ENCODE measurements at regions not wholly inside any gene's neighbourhood (a gene's known extent, or its start where the extent isn't known, plus 50 kb on each side); places are given as distances from the start of the nearest gene placed in this dataset.

DNA sequence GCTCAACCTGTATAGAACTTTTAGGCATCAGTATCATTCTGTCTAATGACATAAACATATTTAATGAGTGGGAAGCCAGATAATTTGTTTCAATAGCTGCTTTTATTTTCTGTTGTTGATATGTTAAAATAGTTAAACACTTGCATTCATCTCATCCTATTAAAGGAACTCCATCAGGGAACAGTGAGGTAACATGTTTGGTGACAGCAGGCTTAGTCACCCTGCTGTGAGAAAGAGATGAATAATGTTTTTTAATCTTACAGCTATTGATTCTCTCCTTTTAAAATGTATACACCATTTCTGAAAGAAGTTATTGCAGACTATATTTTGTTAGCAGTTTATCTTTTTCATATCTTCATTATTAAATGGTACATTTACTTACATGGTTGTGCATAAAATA lies 123.3 kb upstream of the CWC22 start:
- TF ChIP-seq, protein P1, sequence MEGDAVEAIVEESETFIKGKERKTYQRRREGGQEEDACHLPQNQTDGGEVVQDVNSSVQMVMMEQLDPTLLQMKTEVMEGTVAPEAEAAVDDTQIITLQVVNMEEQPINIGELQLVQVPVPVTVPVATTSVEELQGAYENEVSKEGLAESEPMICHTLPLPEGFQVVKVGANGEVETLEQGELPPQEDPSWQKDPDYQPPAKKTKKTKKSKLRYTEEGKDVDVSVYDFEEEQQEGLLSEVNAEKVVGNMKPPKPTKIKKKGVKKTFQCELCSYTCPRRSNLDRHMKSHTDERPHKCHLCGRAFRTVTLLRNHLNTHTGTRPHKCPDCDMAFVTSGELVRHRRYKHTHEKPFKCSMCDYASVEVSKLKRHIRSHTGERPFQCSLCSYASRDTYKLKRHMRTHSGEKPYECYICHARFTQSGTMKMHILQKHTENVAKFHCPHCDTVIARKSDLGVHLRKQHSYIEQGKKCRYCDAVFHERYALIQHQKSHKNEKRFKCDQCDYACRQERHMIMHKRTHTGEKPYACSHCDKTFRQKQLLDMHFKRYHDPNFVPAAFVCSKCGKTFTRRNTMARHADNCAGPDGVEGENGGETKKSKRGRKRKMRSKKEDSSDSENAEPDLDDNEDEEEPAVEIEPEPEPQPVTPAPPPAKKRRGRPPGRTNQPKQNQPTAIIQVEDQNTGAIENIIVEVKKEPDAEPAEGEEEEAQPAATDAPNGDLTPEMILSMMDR (conservative IDR thresholded peaks at IDR 0.05; ENCODE audit: low read length) = no peak
- peak; percentile 10 for DNase-seq (ENCODE audit: low read depth)
- no peak overlapping the region for H3K4me3 ChIP-seq (ENCODE audit: low read length)

DNA sequence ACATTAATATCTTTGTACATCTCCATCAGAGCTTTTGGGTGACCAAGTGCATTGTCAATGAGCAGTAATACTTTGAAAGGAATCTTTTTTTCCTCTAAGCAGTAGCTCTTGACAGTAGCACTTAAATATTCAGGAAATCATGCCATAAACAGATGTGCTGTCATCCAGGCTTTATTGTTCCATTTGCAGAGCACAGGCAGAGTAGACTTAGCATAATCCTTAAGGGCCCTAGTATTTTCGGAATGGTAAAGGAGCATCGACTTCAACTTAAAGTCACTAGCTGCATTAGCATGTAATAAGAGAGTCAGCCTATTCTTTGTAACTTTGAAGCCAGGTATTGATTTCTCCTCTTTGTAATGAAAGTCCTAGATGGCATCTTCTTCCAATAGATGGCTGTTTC lies 121.8 kb upstream of the CWC22 start:
- TF ChIP-seq, protein P1 (conservative IDR thresholded peaks at IDR 0.05; ENCODE audit: low read length) = no peak
- H3K4me3 ChIP-seq (ENCODE audit: low read length) = no peak overlapping the region
- no peak for DNase-seq (ENCODE audit: low read depth)

DNA sequence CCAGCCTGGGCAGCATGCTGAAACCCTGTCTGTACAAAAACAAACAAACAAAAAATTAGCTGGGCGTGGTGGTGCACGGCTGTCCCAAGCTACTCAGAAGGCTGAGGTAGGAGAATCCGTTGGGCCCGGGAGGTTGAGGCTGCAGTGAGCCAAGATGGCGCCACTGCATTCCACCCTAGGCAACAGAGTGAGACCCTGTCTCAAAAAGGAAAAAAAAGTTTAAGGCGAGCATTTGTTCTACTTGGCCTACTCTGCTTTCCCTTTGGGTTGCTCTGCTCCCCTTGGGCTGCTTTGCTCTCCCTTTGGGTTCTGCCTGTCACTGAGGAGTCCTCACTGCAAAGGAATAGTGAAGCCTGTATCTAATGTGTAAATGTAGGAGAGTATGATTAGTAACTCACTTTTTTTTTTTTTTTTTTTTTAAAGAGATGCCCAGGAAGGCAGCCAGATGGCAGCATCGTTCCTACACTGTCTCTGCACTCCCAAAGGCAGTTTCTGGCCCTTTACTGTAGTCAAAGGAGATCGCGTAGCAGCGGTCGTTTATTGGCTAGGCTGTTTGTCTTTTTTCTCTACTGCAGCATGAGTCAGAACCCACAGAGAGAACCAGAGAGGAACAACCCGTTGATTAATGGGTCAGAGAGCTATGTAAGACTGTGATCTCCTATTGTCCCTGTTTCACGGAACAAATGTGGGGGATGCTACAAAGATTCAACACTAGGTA lies 118.3 kb upstream of the CWC22 start:
- no peak overlapping the region for H3K4me3 ChIP-seq (ENCODE audit: low read length)
- peak; percentile 94 for DNase-seq (ENCODE audit: low read depth)
- TF ChIP-seq, protein P1 (conservative IDR thresholded peaks at IDR 0.05; ENCODE audit: low read length) = peak; percentile 83

DNA sequence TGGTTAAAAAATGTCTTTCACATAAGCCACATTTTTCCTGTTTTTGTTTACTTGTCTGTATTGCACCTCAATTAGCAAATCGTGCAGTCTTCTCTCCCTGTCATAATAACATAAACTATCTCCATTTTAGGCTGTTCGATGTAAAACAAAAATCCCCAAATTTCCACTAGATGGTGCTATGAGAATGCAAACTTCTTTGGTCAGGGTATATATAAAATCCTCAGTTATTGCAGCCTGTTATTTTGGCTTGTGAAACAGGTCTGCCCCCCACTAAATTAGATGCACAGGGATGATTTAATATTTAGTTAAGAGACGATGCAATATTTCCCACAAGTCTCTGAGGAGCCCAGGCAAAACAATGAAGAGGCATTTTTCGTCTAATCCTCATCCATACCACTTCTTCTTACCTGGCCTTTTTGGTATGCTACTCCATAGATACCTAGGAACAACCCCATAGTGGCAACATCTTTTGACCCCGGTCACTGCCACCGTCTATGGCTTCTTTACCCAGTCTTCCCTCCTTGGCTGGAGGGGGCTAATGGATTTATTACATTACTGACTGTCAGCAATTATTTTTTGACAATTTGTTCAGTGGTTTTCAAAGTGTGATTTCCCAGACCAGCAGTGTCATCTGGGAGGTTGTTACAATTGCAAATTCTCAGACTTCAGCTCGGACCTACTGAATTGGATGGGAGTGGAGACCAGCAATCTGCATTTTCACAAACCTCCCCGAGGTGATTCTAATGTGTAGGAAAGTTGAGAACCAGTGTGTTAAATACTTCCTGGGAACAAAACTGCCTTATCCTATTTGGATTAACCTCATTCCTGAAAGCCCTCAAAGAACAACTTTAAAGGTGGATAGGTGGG lies 117.4 kb upstream of the CWC22 start:
- peak; percentile 62 for DNase-seq (ENCODE audit: low read depth)
- H3K4me3 ChIP-seq (ENCODE audit: low read length) = no peak overlapping the region
- TF ChIP-seq, protein P1 (conservative IDR thresholded peaks at IDR 0.05; ENCODE audit: low read length) = peak; percentile 70

DNA sequence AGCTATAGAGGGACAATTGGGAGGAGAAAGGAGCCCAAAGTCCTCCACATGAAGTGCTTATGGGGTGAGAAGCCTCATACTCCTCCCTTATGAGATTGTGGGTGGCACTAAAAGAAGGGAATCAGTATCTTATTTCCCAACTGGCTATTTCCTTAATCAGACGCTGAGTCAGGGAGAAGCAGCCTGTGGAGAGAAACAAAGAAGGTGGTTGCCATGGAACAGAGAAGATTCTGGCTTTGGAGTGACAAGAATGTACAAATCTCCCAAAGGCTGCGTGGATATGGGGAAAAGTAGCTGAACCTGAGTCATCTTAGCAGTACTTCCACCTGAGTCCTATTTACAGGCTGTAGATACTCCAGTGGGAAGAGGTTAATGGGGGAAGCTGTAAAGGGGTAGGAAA lies 115.8 kb upstream of the CWC22 start:
- no peak overlapping the region for H3K4me3 ChIP-seq (ENCODE audit: low read length)
- TF ChIP-seq, protein P1 (conservative IDR thresholded peaks at IDR 0.05; ENCODE audit: low read length) = no peak
- DNase-seq (ENCODE audit: low read depth) = peak; percentile 55

DNA sequence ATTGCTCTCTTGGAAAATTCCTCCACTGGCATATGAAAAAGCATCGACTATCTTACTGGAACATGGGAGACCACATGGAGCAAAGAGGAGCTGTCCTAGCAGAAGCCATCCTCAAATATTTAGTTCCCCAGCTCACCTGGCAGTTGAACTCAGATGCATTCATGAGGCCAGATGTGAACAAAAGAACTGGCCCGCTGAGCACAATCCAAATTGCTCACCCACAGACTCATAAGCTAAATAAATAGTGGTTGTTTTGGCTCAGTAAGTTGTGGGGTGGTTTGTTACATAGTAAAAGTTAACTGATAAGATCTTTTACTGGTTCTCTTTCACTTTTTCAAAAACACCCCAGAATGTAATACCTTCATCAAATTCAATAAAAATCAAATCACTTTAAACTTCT lies 108.6 kb upstream of the CWC22 start:
- no peak for DNase-seq (ENCODE audit: low read depth)
- TF ChIP-seq, protein P1 (conservative IDR thresholded peaks at IDR 0.05; ENCODE audit: low read length) = no peak
- H3K4me3 ChIP-seq (ENCODE audit: low read length) = no peak overlapping the region
